WTC11 (cell line): ENCODE measurements at regions not wholly inside any gene's neighbourhood (a gene's known extent, or its start where the extent isn't known, plus 50 kb on each side); places are given as distances from the start of the nearest gene placed in this dataset.

Source experiments
- ATAC-seq: fragments of 200-7000 bp; cut with Tn5 transposase; 2 replicates; pipeline ENCODE4 v1.10.0; 2021; ENCODE audit warnings: mild to moderate bottlenecking, moderate library complexity
- CTCF ChIA-PET: fragments of 300-600 bp; sonication (Branson Sonifier 250); formaldehyde crosslinking; loops from one replicate; lab custom pipeline; 2021; ENCODE audit warnings: antibody characterized with exemption; lab: Charles Lee
- POLR2A ChIA-PET: fragments of 350-600 bp; sonication (Branson Sonifier 250); formaldehyde crosslinking; loops from one replicate; lab custom pipeline; 2021; ENCODE audit warnings: antibody characterized with exemption; lab: Charles Lee
- DNase-seq: peaks from one replicate; pipeline ENCODE4 v3.0.0; 2021; ENCODE audit warnings: low spot score
- H3K27ac Mint-ChIP-seq: 2 replicates; pipeline ENCODE4 v1.8.0; 2021; ENCODE audit warnings: mixed read lengths
- H3K27me3 Mint-ChIP-seq: 2 replicates; pipeline ENCODE4 v1.8.0; 2021; ENCODE audit warnings: low read depth, mild to moderate bottlenecking, moderate library complexity, mixed read lengths
- H3K36me3 Mint-ChIP-seq: 2 replicates; pipeline ENCODE4 v1.8.0; 2021; ENCODE audit warnings: mixed read lengths
- H3K4me1 Mint-ChIP-seq: 2 replicates; pipeline ENCODE4 v1.8.0; 2022; ENCODE audit warnings: mixed read lengths
- H3K4me3 Mint-ChIP-seq: 2 replicates; pipeline ENCODE4 v1.8.0; 2021; ENCODE audit warnings: mild to moderate bottlenecking, moderate library complexity, mixed read lengths
- H3K9me3 Mint-ChIP-seq: 2 replicates; pipeline ENCODE4 v1.8.0; 2021; ENCODE audit warnings: mixed read lengths
- CBFB ChIP-seq: sonication (generic); formaldehyde crosslinking; IDR thresholded peaks from 2 replicates; pipeline ENCODE4 v1.8.1; 2022; ENCODE audit warnings: mild to moderate bottlenecking, low read depth, missing genetic modification reagents
- ETV6 ChIP-seq: sonication (generic); formaldehyde crosslinking; IDR thresholded peaks from 2 replicates; pipeline ENCODE4 v1.8.1; 2022; ENCODE audit warnings: mild to moderate bottlenecking, missing genetic modification reagents
- FOXJ3 ChIP-seq: sonication (generic); formaldehyde crosslinking; IDR thresholded peaks from 2 replicates; pipeline ENCODE4 v1.9.0; 2021; ENCODE audit warnings: missing genetic modification reagents, mild to moderate bottlenecking, borderline replicate concordance
- FOXK1 ChIP-seq: sonication (generic); formaldehyde crosslinking; IDR thresholded peaks from 2 replicates; pipeline ENCODE4 v1.8.0; 2022; ENCODE audit warnings: mild to moderate bottlenecking, moderate library complexity, missing genetic modification reagents
- HMGA2 ChIP-seq: fragments of 250-450 bp; sonication (Bioruptor Pico); IDR thresholded peaks from 2 replicates; pipeline ENCODE4 v1.4.0; 2021; ENCODE audit warnings: mild to moderate bottlenecking, moderate library complexity
- IRF1 ChIP-seq: sonication (generic); formaldehyde crosslinking; IDR thresholded peaks from 2 replicates; pipeline ENCODE4 v1.8.0; 2023; ENCODE audit warnings: missing genetic modification reagents
- KAT7 ChIP-seq: sonication (generic); formaldehyde crosslinking; IDR thresholded peaks from 2 replicates; pipeline ENCODE4 v1.8.1; 2023; ENCODE audit warnings: missing genetic modification reagents, mild to moderate bottlenecking, borderline replicate concordance
- MLX ChIP-seq: sonication (generic); formaldehyde crosslinking; IDR thresholded peaks from 2 replicates; pipeline ENCODE4 v1.8.1; 2023; ENCODE audit warnings: mild to moderate bottlenecking, missing genetic modification reagents, moderate library complexity
- NR1H2 ChIP-seq: sonication (generic); formaldehyde crosslinking; IDR thresholded peaks from 2 replicates; pipeline ENCODE4 v1.9.0; 2021; ENCODE audit warnings: mild to moderate bottlenecking, moderate library complexity, missing genetic modification reagents
- NR2C2 ChIP-seq: sonication (generic); formaldehyde crosslinking; IDR thresholded peaks from 2 replicates; pipeline ENCODE4 v1.8.0; 2022; ENCODE audit warnings: mild to moderate bottlenecking, missing genetic modification reagents
- NR3C1 ChIP-seq: sonication (generic); formaldehyde crosslinking; conservative IDR thresholded peaks from 2 replicates; pipeline ENCODE4 v1.8.1; 2023; ENCODE audit warnings: low read depth, mild to moderate bottlenecking, missing genetic modification reagents
- RORB ChIP-seq: fragments of 250-450 bp; sonication (Bioruptor Pico); IDR thresholded peaks from 2 replicates; pipeline ENCODE4 v1.9.0; 2021; ENCODE audit warnings: mild to moderate bottlenecking
- SMAD4 ChIP-seq: sonication (generic); formaldehyde crosslinking; IDR thresholded peaks from 2 replicates; pipeline ENCODE4 v1.8.0; 2022; ENCODE audit warnings: mild to moderate bottlenecking, missing genetic modification reagents
- SP1 ChIP-seq: sonication (generic); formaldehyde crosslinking; conservative IDR thresholded peaks from 2 replicates; pipeline ENCODE4 v1.8.1; 2022; ENCODE audit warnings: missing genetic modification reagents
- TP53 ChIP-seq: sonication (generic); formaldehyde crosslinking; IDR thresholded peaks from 2 replicates; pipeline ENCODE4 v1.8.1; 2023; ENCODE audit warnings: mild to moderate bottlenecking, missing genetic modification reagents
- TF ChIP-seq, protein P1 (sequence below): fragments of 250-450 bp; sonication (Bioruptor Pico); IDR thresholded peaks from 2 replicates; pipeline ENCODE4 v1.9.0; 2021; ENCODE audit warnings: mild to moderate bottlenecking, borderline replicate concordance
- TF ChIP-seq, protein P2 (sequence below): sonication (generic); formaldehyde crosslinking; IDR thresholded peaks from 2 replicates; pipeline ENCODE4 v1.8.0; 2022; ENCODE audit warnings: mild to moderate bottlenecking, missing genetic modification reagents
- TF ChIP-seq, protein P3 (sequence below): sonication (generic); formaldehyde crosslinking; IDR thresholded peaks from 2 replicates; pipeline ENCODE4 v1.8.1; 2023; ENCODE audit warnings: mild to moderate bottlenecking, missing genetic modification reagents
- TF ChIP-seq, protein P4 (sequence below): sonication (generic); formaldehyde crosslinking; conservative IDR thresholded peaks from 2 replicates; pipeline ENCODE4 v1.8.1; 2023; ENCODE audit warnings: mild to moderate bottlenecking, low read depth, missing genetic modification reagents, moderate library complexity
- TF ChIP-seq, protein P5 (sequence below): sonication (generic); formaldehyde crosslinking; IDR thresholded peaks from 2 replicates; pipeline ENCODE4 v1.8.0; 2023; ENCODE audit warnings: missing genetic modification reagents, mild to moderate bottlenecking, borderline replicate concordance

- TF ChIP-seq, protein P1, sequence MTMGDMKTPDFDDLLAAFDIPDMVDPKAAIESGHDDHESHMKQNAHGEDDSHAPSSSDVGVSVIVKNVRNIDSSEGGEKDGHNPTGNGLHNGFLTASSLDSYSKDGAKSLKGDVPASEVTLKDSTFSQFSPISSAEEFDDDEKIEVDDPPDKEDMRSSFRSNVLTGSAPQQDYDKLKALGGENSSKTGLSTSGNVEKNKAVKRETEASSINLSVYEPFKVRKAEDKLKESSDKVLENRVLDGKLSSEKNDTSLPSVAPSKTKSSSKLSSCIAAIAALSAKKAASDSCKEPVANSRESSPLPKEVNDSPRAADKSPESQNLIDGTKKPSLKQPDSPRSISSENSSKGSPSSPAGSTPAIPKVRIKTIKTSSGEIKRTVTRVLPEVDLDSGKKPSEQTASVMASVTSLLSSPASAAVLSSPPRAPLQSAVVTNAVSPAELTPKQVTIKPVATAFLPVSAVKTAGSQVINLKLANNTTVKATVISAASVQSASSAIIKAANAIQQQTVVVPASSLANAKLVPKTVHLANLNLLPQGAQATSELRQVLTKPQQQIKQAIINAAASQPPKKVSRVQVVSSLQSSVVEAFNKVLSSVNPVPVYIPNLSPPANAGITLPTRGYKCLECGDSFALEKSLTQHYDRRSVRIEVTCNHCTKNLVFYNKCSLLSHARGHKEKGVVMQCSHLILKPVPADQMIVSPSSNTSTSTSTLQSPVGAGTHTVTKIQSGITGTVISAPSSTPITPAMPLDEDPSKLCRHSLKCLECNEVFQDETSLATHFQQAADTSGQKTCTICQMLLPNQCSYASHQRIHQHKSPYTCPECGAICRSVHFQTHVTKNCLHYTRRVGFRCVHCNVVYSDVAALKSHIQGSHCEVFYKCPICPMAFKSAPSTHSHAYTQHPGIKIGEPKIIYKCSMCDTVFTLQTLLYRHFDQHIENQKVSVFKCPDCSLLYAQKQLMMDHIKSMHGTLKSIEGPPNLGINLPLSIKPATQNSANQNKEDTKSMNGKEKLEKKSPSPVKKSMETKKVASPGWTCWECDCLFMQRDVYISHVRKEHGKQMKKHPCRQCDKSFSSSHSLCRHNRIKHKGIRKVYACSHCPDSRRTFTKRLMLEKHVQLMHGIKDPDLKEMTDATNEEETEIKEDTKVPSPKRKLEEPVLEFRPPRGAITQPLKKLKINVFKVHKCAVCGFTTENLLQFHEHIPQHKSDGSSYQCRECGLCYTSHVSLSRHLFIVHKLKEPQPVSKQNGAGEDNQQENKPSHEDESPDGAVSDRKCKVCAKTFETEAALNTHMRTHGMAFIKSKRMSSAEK (CRISPR knock-in tag) = no peak
- TF ChIP-seq KAT7 = no peak
- TF ChIP-seq FOXJ3 = no peak
- TF ChIP-seq FOXK1 (CRISPR knock-in tag) = no peak
- TF ChIP-seq RORB (CRISPR knock-in tag) = no peak
- TF ChIP-seq HMGA2 = no peak
- no peak for TF ChIP-seq CBFB (CRISPR knock-in tag)
- no peak for TF ChIP-seq SP1 (CRISPR knock-in tag)
- no peak for TF ChIP-seq SMAD4 (CRISPR knock-in tag)
- TF ChIP-seq IRF1 (CRISPR knock-in tag) = no peak
- TF ChIP-seq, all 79 proteins: peak for 0
These were observed 58.4 kb downstream of the FZD10 start (continued) for GRCh38 chr12:130220706-130221100.

DNA sequence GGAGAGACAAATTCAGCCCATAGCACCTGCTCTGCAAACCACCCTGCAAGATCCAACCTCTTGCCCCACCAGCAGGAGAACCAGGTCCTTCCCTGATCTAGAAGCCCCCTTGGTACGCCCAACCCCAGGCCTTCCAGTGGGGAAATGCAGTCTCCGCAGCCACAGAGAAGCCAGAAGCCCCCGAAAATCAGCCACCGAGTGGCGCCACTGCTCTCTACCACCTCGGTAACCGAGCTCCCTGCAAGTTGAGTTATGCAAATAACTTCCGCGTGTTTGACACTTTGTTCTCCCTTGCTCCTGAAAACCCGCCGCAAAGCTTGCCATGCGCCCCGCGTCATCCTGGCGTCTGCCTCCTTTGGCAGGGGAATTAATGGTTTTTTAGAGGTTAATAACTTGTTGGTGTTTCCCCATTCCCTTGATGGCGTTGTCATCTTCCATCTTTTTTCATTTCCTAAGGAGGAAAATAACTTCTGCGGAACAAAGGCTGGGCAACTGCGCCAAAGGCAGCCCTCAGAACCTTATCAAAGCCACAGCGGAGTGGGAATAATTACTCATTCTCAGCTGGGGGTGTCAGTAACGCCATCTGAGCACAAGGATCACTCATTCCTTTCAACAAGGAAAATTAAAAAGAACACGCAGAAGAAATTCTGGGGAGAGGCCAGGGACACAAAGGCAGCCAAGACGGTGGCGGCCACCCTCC is 60.4 kb downstream of the FZD10 start:
- peak; percentile 37 for DNase-seq
- peak; percentile 71 for ATAC-seq
- H3K9me3 Mint-ChIP-seq = peaks cover 50% of the 10 kb centered on the region
- peaks cover 35% of the 10 kb centered on the region for H3K4me1 Mint-ChIP-seq
- H3K4me3 Mint-ChIP-seq = no peak overlapping the region
- CTCF ChIA-PET = interaction anchor here (0.6 to 1.5 kb wide), 5 partner anchors 10 to 113 kb away, joined by 4 to 8 read pairs (median 4); no protein-coding TSS in a partner anchor
- peaks cover 41% of the 10 kb centered on the region for H3K36me3 Mint-ChIP-seq
- POLR2A ChIA-PET = no interaction called here
- H3K27me3 Mint-ChIP-seq = peaks cover 51% of the 10 kb centered on the region
- H3K27ac Mint-ChIP-seq = no peak overlapping the region
- TF ChIP-seq NR1H2 (CRISPR knock-in tag) (no peak), NR3C1 (CRISPR knock-in tag) (no peak), NR2C2 (CRISPR knock-in tag) (no peak), MLX (no peak), ETV6 (CRISPR knock-in tag) (no peak), TP53 (no peak)
- TF ChIP-seq, protein P2, sequence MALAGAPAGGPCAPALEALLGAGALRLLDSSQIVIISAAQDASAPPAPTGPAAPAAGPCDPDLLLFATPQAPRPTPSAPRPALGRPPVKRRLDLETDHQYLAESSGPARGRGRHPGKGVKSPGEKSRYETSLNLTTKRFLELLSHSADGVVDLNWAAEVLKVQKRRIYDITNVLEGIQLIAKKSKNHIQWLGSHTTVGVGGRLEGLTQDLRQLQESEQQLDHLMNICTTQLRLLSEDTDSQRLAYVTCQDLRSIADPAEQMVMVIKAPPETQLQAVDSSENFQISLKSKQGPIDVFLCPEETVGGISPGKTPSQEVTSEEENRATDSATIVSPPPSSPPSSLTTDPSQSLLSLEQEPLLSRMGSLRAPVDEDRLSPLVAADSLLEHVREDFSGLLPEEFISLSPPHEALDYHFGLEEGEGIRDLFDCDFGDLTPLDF (CRISPR knock-in tag) = no peak
- TF ChIP-seq, protein P3, sequence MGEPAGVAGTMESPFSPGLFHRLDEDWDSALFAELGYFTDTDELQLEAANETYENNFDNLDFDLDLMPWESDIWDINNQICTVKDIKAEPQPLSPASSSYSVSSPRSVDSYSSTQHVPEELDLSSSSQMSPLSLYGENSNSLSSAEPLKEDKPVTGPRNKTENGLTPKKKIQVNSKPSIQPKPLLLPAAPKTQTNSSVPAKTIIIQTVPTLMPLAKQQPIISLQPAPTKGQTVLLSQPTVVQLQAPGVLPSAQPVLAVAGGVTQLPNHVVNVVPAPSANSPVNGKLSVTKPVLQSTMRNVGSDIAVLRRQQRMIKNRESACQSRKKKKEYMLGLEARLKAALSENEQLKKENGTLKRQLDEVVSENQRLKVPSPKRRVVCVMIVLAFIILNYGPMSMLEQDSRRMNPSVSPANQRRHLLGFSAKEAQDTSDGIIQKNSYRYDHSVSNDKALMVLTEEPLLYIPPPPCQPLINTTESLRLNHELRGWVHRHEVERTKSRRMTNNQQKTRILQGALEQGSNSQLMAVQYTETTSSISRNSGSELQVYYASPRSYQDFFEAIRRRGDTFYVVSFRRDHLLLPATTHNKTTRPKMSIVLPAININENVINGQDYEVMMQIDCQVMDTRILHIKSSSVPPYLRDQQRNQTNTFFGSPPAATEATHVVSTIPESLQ (CRISPR knock-in tag) = no peak
- TF ChIP-seq, protein P4, sequence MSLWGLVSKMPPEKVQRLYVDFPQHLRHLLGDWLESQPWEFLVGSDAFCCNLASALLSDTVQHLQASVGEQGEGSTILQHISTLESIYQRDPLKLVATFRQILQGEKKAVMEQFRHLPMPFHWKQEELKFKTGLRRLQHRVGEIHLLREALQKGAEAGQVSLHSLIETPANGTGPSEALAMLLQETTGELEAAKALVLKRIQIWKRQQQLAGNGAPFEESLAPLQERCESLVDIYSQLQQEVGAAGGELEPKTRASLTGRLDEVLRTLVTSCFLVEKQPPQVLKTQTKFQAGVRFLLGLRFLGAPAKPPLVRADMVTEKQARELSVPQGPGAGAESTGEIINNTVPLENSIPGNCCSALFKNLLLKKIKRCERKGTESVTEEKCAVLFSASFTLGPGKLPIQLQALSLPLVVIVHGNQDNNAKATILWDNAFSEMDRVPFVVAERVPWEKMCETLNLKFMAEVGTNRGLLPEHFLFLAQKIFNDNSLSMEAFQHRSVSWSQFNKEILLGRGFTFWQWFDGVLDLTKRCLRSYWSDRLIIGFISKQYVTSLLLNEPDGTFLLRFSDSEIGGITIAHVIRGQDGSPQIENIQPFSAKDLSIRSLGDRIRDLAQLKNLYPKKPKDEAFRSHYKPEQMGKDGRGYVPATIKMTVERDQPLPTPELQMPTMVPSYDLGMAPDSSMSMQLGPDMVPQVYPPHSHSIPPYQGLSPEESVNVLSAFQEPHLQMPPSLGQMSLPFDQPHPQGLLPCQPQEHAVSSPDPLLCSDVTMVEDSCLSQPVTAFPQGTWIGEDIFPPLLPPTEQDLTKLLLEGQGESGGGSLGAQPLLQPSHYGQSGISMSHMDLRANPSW (CRISPR knock-in tag) = no peak
- TF ChIP-seq, protein P5, sequence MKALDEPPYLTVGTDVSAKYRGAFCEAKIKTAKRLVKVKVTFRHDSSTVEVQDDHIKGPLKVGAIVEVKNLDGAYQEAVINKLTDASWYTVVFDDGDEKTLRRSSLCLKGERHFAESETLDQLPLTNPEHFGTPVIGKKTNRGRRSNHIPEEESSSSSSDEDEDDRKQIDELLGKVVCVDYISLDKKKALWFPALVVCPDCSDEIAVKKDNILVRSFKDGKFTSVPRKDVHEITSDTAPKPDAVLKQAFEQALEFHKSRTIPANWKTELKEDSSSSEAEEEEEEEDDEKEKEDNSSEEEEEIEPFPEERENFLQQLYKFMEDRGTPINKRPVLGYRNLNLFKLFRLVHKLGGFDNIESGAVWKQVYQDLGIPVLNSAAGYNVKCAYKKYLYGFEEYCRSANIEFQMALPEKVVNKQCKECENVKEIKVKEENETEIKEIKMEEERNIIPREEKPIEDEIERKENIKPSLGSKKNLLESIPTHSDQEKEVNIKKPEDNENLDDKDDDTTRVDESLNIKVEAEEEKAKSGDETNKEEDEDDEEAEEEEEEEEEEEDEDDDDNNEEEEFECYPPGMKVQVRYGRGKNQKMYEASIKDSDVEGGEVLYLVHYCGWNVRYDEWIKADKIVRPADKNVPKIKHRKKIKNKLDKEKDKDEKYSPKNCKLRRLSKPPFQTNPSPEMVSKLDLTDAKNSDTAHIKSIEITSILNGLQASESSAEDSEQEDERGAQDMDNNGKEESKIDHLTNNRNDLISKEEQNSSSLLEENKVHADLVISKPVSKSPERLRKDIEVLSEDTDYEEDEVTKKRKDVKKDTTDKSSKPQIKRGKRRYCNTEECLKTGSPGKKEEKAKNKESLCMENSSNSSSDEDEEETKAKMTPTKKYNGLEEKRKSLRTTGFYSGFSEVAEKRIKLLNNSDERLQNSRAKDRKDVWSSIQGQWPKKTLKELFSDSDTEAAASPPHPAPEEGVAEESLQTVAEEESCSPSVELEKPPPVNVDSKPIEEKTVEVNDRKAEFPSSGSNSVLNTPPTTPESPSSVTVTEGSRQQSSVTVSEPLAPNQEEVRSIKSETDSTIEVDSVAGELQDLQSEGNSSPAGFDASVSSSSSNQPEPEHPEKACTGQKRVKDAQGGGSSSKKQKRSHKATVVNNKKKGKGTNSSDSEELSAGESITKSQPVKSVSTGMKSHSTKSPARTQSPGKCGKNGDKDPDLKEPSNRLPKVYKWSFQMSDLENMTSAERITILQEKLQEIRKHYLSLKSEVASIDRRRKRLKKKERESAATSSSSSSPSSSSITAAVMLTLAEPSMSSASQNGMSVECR (CRISPR knock-in tag) = no peak
